HG03159 (cell line): ENCODE measurements at regions not wholly inside any gene's neighbourhood (a gene's known extent, or its start where the extent isn't known, plus 50 kb on each side); places are given as distances from the start of the nearest gene placed in this dataset.
"Not testable (repeated sequence)": the region's sequence is repeated elsewhere in the genome, so short reads cannot be mapped to it uniquely, and the experiment has no call there.

ENCODE experiments used
- ATAC-seq: cut with Tn5 transposase; IDR thresholded peaks from one replicate; pipeline ENCODE4 v1.9.1; 2021; ENCODE audit warnings: mild to moderate bottlenecking, moderate library complexity; ENCODE audit not compliant: unreplicated experiment

DNA sequence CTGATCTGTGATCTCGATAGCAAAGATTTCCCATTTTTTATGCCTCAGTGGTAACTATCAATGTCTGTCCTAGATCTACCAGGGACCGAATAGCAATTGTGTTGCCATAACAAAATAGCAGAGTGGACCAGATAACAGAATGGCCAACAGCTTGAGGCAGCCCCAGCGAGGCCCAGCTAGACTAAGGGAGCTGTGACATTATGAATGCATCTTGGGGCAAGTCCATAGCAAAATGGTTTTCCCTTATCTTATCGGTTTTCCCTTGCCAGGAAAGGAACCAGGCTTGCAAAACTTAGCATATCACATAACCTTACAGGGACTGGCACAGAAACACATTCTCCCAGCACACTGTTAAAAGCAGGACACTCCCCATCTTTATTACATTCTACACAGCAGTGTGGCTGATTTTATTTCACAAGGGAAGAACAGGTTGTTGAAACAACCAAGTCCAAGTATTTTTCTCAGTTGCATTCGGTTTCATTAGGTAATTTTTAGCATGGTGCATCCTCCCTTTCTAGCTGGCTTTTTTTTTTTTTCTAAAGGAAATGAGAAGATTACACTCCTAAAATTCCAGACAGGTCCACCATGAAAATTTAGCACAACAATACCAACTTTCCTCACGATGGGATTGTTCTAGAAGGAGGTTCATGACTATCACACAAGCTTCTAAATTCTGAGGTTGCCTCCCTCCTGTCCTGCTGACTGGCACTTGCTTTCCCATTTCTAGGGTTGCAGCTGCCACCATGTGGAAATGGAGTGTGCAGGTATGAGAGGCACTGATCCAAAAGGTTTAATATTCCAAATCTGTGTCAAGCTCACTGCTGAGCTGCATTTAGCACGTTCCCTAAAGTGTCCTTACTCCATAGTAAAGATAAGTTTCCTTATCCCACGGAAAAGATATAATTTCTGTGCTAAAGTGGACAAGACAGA lies 97.0 kb upstream of the SLC35G4 start:
- ATAC-seq: no peak

DNA sequence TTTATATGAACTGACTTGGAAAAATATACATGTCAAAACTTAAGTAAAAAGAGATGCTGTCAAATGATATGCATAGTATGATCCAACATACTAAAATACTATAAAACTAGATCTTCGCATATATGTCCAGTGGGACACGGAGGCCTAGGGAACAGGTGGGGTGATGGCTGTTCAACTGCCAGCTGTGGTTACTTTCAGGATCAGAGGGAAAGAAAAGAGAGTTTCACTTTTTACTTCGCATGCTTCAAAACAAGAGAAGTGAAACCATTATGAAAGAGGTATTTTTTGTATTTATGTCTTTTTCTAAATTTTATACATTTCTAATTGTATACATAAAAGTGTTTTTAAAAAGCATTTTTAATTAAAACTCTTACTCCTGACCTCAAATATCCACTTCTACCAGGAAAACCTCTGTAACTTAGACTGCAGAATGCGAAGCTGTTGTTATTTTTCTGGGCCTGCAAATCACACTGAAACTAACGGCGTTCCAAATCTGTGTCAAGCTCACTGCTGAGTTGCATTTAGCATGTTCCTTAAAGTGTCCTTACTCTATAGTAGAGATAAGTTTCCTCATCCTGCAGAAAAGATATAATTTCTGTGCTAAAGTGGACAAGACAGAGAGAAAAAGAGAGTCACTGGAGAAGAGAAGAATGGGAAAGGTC lies 97.8 kb upstream of the SLC35G4 start:
- ATAC-seq: peak; percentile 93

DNA sequence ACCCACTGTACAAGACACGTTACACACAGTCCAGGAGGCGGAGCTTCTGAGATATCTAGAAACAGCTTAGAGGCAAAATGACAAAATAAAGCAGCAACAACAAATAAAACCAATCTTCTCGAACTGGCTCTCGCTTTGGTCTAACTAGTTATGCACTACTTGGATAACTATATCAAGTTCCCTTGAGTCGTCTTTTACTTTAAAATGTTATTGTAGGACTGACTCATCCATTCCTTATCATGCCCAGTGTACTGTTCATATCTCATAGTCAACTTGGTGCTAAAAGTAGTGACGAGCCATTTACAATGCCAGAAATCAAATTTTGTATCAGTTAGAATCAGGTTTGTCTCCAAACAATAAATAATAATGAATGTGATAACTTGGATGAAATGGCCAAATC lies 102.5 kb upstream of the SLC35G4 start:
- ATAC-seq: no peak

DNA sequence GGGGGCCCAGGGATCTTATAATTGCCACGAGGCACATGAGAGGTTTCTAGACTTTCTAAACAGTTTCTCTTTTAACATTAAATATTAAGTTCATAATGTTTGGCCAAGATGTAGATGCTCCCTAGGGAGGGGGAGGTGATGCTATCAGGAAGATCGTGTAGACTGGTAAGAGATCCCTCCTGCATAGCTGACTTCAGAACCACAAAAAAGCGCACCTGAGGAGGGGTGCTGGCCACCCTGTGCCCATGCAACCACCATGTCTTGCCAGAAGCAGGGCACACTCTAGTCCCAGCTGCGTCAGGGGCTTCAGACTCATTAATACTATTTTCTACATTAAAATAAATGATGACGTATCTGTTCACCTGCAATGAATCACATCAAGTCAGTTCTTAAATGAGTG lies 103.4 kb upstream of the SLC35G4 start:
- no peak for ATAC-seq

DNA sequence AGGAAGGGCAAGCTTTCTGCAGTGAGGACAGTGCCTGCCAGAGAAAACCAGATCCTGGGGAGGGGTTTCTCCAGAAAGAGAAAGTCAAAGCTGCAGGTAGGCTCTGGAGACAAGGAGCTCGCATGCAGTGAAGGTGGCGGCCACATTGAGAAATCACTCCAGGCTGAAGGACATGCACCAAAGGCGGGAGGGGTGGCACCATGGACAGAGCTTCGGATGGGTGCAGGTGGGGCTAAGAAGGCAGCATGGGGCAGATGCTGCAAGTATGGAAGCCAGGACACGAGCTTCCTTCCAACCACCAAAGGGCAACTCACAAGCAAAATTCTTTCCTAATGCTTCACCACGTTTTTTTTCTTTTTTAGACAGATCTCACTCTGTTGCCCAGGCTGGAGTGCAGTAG lies 104.4 kb upstream of the SLC35G4 start:
- no peak for ATAC-seq

DNA sequence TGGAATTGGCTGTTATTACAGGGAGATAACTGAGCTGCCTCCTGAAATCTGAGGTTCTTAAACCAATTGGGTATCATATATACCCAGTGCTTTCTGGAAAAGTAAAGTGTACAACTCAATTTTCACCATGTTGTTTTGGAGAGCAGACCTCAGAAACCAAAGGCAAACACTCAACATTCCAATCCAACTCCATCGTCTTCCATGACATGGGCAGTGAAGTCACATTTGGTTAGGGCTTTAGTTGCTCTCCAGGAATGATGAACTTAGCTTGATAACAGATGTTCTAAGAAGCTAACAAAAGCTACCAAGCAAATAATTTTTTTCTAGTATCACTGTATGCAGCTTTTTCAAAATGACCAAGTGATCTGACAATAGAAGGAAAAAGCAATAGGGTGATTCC lies 107.0 kb upstream of the SLC35G4 start:
- no peak for ATAC-seq

DNA sequence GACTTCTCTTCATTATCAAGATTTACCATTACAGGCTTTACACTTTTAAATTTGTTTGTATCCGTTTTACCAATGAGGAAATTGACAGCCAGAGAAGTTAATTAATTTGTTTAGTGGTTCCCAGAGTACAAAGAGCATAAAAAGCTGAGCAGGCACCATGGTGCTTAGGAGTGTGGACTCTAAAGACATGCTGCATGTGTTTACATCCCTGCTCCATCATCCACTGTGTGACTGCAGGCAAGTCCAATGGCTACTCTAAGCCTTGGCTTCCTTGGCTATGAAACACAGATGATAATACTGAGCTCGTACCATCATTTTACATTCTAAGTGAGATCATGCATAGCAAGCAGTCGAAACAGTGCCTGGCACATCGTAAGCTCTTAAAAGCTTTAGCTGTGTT lies 108.0 kb upstream of the SLC35G4 start:
- ATAC-seq: no peak

DNA sequence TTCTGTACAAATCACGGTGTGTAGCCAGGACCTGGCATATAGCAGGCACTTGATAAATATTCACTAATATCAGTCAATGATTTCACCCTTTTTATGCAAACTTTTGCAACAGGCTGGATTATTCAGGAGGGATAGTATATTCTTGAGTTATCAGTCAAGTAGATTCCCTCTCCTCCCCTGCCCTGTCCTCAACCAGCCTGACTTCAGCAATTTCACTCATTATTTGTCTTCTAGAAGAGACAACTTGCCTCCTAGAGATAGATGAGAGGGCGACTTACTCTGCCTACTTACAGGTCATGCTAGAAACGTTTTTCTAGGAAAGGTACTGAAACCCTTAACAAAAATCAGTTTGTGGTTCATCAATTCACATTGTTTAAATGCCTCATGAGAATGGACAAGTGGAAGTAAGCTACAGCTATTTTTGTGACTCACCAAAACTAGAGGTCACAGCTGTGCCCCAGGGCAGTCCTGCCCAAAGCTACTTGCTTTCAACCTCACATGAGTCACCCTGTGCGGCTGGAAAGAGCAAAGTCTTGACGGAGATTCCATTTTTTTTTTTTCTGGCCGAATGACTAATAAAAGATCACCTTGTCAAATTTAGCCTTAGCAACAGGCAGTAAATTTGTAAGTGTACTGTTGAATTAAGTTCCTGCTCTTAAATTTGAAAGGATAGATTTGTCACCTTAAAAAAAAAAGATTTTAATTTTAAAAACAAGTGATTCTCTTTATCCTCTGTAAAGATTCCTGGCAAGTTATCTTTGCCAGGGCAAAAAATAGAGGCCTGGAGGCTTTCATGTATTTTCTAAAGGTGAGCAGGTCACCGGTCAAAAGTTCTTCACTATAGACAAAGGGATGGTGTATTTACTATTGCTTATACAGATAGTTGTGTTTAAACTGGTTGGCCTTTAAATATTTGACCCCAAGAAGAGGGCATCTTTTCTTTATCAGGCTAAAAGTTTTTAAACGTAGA lies 109.0 kb upstream of the SLC35G4 start:
- ATAC-seq: peak; percentile 62

DNA sequence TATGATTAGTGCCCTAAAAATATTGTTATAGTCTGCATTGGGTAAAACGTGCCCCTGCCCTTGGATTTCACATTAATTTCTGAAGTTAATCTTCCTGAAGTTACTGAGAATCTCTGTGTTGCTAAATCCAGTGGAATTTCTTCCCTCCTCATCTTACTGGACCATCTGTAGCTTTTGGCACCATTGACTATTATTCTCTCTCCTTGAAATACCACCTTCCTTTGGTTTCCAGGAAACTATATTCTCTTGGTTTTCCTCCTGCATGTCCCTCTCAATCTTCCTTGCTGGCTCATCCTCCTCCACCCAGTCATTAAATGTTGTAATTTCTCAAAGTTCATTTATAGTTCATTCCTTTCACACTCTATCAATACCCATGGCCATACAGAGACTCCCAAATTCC lies 110.6 kb upstream of the SLC35G4 start:
- ATAC-seq: no peak

DNA sequence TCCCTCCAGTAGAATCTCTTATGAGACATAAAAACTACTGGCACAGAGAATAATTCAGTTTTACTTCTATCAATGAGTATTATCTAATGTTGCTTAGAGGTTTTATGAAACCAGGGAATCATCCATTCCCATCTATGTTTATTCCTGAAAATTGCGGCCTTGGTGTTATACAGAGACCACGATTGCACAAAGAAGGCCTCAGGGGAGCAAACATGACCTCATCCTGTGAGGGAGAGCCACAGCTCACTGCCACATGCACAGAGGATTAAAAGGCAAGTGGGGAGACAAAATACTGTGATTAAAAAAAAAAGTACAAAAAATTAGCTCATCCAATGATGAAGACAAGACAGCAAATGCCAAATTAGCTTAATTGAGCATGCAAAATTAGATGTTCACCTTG lies 111.8 kb upstream of the SLC35G4 start:
- ATAC-seq: no peak

DNA sequence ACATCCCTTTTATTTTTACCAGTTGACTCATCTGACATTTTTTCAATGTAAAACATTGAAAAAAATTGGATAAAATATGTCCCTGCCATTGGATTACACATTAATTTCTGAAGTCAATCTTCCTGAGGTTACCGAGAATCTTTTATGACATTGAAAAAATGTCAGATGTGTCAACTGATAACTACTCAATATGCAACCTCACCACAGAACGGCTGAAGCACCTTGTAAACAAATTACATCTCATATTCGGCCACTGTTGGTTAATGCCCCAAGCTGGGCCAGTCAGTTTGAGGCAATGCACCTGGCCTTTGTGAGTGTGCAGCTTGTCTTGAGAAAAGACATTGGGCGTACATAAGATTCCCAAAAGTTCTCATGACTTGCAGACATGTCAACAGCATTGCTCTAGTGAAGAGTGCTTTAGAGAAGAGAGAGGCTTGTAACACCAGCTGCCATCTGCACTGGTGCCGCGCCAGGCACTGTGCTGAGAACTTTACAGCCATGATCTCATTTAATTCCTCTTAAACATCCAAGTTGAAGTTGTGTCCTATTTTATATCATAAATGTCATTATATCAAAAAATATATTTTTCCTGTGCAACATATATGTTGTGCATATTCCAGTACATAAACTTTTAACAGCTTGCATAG lies 112.7 kb upstream of the SLC35G4 start:
- no peak for ATAC-seq

DNA sequence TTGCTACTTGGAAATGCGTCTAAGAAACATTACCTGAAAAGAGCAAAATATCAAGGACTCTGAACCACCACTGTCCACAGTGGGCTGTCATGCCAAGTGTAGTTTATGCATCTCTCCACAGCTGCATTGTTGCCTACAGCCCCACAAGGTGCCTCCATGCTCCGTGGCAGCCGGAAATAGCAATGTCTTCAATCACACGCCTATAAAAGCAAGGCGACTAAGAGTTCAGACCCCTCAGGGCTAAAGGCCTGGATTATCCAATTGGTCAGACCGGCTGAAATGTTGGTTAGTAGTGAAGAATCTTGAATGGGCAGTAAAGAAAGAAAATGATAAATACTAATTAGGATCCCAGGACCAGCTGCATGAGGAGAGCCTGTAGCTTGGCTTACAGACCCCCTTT lies 114.0 kb upstream of the SLC35G4 start:
- no peak for ATAC-seq

DNA sequence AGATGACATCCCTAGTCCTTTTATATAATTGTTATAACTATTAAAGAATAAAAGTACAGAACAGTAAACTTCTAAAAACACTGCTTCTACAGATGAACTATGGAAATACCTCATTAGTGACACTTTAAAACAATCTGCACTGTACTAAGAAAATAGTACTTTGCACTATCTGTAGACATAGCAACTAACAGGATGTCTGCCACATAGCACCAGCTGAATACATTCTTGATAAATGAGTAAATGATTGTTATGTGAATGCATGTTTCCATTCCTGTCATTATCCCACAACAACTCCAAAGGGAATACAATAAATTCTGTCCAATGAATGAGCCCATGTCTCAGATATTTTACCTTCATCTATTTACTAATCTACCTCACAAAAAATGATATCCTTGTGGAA lies 115.3 kb upstream of the SLC35G4 start:
- no peak for ATAC-seq

DNA sequence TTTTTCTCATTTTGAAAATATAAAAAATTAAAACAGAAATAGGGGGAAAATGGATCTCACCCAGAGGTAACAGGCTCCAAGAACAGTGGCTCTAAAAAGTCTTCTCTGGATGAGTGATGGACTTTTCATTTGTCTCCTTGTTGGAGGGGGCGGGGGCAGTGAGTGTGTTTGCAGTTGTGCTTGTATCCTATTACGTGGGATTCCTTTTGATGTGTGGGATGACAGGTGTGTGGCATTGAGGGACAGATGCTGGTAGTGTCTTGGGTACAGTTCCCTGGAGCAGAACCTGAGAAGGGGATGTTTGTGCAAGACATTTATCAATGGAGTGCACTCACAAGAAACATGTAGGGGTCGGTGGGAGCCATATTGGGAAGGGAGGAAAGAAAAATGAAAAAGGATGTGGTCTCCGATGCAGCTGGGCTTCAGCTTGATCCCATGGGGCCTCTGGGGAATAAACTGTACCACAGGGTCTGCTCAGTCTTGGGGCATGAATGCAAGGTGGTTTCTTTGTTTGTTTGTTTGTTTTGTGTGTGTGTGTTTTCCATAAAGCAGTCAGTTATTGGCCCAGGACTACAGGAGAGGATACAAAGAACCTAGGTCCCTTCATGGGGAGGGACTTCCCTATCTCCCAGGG lies 120.0 kb upstream of the SLC35G4 start:
- ATAC-seq: no peak

DNA sequence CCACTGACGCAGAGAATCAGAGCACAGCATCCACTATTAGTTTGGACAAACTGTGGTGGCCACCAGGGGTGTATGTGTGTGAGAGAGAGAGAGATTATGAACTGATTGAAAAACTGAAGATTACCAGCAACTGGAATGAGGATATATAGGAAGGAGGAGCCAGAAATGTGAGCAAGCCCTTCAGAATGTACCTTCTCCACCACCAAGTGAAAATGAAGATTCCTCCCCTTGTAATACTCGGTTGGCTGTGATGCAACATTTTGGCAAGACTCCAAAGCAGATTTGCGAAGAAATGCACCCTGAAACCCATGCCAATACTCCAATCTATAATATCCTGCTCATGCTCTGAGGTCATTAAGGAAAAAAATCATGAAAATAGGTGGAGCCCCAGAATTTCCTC lies 121.2 kb upstream of the SLC35G4 start:
- ATAC-seq: no peak

DNA sequence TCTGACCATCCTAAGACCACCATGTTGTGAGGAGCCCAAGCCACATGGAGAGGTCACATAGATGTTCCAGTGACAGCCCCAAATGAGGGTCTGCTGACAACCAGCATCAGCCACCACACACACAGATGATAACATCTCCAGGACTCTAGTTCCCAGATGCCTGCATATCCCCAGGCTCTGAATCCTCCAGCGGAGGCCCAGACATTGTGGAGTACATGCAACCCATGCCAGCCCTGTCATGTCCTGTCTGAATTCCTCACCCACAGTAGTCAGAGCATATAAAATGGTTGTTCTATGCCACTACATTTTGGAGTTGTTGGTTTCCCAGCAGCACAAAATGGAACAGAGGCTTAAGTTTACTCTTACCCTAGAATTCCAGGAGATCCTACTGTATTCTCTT lies 122.0 kb upstream of the SLC35G4 start:
- no peak for ATAC-seq

DNA sequence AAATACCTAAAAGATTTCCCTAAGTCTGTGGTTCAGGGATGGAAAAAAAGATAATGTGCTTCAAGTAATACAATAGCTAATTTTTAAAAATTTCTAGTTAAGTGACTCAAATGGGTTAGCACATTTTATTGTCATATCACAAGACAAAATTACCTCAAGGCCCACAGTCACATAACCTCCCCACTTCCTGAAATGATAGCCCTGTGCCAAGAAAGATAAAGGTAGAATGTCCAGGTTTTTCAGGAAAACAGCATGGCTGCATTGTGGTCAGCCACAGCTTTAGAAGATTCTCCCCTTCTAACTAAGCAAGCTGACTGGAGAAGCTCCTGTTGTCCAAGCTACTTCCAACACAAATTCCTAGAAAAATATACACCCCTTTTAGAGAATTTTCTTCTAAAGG lies 127.1 kb upstream of the SLC35G4 start:
- no peak for ATAC-seq

DNA sequence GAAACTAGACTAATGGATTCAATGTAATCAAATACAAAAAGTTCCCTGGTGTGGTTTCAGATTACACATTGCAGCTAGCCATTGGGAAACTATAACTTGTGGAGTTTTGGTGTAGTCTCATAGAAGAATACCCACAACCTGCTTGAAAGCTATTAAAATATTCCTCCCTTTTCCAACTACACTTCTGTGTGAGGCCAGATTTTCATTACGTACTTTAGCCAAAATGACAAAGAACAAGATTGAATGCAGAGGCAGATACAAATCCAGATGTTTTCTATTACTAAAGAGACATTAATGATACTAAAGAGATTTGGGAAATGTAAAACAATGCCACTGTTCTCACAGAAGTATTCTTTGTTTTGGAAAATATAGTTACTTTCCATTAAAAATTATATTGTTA lies 128.7 kb upstream of the SLC35G4 start:
- ATAC-seq: no peak

DNA sequence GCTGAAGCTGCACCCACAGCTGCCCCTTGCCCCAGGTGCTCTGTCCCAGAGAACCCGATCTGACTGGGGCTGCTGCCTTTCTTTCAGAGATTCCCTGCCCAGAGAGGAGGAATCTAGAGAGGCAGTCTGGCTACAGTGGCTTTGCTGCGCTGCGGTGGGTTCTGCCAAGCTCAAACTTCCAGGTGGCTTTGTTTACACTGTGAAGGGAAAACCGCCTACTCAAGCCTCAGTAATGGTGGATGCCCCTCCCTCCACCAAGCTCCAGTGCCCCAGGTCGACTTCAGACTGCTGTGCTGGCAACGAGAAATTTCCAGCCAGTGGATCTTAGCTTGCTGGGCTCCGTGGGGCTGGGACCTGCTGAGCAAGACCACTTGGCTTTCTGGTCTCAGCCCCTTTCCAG lies 130.4 kb upstream of the SLC35G4 start:
- not testable (repeated sequence) for ATAC-seq

DNA sequence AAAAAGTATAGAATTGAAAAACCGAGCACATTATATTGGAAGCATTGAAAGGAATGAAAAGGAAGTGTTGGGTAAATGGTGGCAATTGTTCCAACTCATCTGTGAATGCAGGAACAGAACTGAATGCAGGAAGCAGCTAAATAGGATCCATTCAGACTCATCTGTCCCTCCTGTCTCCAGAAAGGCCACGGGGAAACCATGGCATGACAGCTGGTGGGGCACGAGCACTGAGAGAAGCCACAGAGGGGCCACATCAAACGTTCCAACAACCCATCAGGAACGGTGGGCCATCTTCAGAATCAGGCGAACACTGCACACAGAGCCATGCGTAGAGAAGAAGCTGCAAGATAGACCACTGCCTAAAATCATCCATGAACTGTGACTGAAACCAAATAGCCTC lies 138.5 kb upstream of the SLC35G4 start:
- ATAC-seq: no peak
